GM21825 (cell line): ENCODE measurements at regions not wholly inside any gene's neighbourhood (a gene's known extent, or its start where the extent isn't known, plus 50 kb on each side); places are given as distances from the start of the nearest gene placed in this dataset.
"Not testable (repeated sequence)": the region's sequence is repeated elsewhere in the genome, so short reads cannot be mapped to it uniquely, and the experiment has no call there.

Experiments used
- ATAC-seq: cut with Tn5 transposase; IDR thresholded peaks from one replicate; pipeline ENCODE4 v1.9.1; 2021; ENCODE audit warnings: mild to moderate bottlenecking, moderate library complexity; ENCODE audit not compliant: unreplicated experiment

DNA sequence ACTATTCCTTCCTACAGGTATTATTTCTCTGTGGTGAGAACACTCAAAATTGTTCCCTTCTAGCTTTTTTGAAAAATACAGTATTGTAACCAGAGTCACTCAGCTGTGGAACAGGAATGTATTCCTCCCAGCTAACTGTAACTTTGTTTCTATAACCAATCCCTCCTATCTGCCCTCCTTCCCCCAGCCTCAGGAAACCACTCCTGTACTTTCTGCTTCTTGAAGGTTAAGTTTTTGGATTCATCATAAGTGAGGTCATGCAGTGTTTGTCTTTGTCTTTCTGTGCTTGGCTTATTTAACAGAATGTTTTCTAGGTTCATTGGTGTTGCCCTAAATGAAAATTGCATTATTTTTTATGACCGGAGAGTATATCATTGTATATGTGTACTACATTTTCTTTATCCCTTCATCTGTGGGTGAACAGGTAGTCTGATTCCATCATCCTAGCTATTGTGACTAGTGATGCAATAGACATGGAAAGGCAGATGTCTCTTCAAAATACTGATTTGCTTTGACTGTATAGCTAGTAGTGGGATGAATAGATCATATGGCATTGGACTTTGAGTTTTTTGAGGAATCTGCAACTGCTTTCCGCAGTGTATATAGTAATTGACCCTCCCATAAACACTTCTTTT lies 112.9 kb upstream of the GRK3 start:
- ATAC-seq, result no peak

DNA sequence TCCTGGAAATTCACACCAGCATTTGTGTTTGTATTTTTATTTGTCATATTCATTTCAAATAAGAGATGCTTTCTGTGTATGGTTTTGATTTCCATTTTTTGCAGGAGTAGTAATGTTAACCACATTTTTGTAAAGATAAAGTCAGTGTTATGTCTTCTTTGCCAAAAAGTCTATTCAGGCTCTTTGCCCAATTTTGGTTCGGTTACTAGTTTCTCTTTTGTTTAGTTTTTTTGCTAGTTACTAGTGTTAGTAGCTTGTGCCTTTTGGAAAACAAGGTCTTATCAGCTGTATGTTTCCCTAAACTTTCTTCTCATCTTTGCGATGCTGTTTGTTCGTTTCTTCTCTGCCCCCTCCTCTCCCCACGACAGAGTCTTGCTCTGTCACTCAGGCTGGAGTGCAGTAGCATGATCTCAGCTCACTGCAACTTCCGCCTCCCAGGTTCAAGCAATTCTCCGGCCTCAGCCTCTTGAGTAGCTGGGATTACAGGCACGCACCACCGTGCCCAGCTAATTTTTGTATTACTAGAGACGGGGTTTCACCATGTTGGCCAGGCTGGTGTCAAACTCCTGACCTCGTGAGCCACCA lies 112.3 kb upstream of the GRK3 start:
- ATAC-seq, result no peak

DNA sequence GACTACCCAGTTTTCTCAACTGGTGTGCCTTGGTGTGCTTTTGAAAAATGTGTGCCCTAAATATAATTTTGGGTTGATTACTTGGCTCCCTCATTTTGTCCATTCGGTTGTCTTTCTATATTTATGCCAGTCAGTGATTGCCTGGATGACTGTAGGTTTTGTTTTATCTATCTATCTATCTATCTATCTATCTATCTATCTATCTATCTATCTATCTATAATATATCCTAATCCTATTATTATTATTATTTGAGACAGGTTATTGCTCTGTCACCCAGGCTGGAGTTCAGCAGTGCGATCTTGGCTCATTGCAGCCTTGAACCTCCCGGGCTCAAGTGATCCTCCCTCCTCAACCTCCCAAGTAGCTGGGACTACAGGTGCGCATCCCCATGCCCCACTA lies 111.4 kb upstream of the GRK3 start:
- no peak for ATAC-seq

DNA sequence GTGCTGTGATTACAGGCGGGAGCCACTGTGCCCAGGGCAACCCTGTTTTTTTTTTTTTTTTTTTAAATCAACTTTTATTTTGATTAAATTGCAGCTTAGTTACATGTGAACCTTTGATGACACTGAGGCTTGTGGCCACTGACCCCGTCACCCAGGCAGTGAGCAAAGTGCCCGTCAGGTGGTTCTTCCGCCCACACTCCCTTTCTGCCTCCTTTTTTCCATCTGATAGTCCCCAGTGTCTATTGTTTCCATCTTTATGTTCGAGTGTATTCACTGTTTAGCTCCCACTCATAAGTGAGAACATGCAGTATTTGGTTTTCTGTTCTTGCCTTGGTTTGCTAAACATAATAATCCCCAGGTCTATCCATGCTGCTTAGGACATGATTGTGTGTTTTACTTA lies 110.9 kb upstream of the GRK3 start:
- no peak for ATAC-seq

DNA sequence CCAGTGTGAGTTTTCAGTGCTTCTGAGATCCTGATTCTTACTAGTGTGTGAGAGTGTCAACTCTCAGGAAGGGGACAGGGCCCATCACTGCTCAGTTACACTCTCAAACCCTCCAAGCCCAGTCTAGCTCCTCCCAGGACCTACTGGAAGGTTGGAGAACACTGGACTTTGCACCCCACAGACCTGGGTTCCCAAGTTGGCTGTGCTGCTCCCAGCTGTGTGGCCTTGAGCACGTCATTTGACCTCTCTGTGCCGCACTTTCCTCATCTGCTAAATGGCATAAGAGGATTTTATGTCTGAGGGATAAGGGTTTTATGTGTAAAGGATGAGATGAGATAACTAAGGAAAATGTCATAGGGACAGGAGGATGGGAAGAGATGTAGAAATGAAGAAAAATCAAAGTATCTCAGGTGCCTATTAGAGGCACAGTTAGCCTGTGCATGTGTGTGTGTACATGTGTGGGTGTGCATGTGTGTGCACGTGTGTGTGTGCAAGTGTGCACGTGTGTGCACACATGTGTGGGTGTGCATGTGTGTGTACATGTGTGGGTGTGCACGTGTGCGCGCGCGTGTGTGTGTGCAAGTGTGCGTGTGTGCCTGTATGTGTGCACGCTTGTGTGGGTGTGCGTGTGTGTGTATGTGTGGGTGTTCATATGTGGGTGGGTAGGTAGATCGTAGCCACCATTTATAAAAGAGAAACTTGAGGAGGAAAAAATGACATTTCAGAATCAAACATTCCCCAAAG lies 108.0 kb upstream of the GRK3 start:
- ATAC-seq, result not testable (repeated sequence)

DNA sequence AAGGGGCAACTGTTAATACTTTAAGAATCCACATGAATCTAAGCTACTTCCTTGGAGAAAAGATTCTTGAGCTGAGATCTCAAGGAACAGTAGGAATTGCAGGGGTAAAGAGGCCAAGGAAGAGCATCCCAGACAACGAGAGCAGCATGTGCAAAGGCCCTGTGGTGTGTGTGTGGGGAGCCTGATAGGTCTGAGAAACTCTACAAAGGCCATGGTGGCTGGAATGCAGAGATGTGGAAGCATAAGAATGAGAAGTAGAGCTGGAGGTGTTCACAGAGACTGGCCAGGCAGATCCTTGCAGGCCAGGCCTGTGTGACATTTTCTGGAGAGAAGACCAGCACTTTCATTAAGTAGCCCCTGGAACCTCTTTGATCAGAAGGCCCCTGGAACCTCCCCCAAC lies 105.8 kb upstream of the GRK3 start:
- ATAC-seq, result not testable (repeated sequence)

DNA sequence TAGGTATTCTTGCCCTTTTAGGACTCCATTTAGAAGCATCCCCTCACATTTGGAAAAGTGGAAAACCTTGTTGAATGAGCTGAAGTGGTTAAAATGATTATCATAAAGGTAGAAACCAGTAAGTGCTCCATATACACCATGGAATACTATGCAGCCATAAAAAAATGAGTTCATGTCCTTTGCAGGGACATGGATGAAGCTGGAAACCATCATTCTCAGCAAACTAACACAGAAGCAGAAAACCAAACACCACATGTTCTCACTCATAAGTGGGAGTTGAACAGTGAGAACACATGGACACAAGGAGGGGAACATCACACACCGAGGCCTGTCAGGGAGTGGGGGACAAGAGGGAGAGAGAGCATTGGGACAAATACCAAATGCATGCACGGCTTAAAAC lies 103.8 kb upstream of the GRK3 start:
- ATAC-seq, result not testable (repeated sequence)

DNA sequence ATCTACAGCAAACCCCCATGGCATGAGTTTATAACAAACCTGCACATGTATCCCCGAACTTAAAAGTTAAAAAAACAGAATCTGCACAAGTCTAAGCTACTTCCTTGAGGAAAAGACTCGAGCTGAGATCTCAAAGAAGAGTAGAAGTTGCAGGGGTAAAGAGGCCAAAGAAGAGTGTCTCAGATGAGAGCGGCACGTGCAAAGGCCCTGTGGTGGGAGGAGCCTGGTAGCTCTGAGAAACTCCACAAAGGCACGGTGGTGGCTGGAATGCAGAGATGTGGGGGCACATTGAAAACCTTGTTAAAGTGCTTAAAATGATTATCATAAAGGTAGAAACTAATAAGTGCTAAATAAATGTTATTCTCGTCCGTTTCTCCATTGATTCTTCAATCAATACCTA lies 103.2 kb upstream of the GRK3 start:
- ATAC-seq, result no peak

DNA sequence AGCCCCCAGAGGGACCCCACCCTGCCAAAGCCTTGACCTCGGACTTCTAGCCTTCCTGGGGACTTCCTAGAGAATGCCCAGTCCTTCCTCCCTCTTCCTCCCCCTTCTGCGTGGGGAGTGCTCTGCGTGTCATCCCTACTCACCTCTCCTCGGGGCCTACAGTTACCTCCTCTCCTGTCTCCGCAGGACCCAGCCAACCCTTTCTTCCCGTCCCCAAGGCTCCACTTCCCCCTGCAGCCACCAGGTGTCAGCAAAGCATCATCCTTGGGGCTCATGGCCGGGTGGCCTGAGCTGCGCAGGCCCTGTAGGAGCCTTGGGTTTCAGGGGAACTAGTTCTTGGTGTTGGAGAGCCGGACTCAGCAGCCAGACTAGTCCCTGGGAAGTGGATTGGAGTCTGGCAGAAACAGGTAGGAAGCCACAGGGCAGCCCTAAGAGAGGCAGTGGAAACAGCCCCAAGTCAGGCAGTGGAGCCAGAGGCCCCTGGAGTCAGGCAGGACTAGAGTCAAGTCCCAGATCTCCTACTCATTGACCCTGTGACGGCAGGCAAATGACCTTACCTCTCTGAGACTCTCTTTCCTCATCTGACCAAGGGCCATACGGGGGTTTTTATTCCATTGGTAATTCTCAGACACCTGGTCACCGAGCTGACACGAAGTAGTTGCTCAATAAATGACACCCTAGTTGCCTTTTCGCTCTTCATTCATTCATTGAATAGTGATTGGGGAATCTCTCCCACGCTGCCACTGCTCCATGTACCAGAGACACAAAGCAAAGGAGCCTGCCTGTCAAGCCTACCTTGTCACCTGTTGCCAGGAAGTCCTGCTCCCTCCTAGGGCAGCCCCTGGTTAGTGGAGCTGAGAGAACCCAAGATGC lies 101.8 kb upstream of the GRK3 start:
- ATAC-seq, result peak; percentile 66

DNA sequence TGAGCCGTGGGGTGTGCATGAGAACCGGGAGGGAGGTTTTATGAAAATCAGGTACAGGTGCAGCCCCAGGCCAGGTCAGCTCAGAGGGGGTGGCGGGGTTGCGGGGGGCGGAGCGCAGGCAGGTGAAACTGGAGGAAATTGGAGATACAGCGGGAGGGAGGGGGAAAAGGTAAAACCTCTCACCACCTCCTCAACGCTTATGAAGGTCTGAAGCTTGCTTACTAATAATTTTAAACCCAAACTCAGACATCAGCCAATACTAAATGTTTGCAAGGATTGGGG lies 101.2 kb upstream of the GRK3 start:
- ATAC-seq, result not testable (repeated sequence)

DNA sequence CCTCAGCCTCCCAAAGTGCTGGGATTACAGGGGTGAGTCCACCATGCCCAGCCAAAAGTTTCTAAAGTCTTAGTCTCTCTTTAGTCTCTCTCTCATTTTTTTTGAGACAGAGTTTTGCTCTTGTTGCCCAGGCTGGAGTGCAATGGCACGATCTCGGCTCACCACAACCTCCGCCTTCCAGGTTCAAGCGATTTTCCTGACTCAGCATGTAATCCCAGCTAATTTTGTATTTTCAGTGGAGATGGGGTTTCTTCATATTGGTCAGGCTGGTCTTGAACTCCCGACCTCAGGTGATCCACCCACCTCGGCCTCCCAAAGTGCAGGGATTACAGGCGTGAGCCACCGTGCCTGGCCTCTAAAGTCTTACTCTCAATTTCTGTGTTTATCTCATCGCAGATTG lies 100.1 kb upstream of the GRK3 start:
- ATAC-seq, result not testable (repeated sequence)

DNA sequence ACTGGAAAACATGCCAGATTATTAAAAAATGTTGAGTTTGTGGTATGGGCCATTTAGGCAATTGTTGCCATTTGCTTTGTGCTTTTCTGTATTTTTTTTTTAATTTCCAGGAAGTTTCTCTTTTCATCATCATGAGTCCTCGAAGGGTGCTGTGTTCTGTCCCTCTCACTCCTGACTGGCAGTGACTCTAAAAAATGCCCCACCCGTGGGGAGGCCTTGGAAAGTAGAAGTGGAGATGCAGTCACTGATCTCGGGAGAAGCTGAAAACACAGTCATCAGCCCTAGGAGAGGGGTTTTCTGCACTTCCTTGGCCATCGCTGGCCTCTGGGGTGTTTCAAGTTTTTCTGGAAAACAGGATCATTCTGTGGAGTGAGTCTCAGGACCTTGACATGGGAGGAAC lies 98.5 kb upstream of the GRK3 start:
- ATAC-seq, result no peak

DNA sequence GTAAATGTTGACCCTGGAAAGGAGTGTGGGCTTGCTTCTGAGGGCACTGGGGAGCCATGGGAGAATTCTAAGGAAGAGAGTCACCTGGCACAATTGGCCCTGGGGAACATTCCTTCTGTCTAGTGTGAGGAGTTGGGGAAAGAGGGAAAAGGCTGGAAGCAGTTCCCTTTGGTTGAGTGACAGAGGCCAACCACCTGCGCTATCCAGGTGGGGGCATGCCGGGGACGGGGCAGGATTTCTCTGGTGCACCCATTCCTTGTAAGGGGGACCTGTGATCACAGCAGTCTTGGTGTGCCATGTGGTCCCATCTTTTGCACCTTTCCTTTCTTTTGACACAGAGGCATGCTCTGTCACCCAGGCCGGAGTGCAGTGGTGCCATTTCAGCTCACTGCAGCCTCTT lies 92.1 kb upstream of the GRK3 start:
- ATAC-seq, result no peak

DNA sequence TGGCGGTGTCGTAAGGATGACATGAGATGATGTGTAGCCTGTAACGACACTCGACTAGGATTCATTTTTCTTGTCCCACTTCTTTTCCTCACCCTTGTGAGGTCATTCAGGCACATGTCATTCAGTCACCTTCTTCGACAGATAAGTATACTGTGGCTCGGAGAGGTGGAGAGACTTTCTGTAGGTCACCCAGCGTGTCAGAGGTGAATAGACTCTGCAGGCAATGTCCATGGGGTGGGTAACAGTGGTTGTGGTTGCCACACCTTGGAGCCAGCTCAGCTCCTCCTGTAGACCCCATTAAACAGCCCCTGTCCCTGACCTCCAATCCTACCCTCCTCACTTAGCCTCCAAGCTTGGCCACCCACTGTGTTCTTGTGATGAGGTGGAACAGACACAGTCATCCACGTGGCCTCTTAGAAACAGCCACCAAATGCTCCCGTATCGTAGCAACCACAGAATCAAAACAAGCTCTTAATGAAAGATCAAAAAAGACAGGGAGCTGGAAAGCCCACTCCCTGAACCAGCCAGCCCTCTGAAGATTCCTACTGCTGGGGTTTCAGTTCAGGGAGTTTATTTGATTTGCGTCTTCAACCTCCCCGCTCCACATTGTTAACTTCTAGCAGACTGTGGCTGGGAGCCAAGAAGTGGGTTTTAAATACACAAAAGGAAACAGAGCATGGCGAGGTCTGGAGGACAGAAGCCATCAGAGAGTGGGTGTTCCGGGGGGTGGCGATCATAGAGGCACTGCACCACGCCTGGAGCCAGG lies 89.0 kb upstream of the GRK3 start:
- no peak for ATAC-seq

DNA sequence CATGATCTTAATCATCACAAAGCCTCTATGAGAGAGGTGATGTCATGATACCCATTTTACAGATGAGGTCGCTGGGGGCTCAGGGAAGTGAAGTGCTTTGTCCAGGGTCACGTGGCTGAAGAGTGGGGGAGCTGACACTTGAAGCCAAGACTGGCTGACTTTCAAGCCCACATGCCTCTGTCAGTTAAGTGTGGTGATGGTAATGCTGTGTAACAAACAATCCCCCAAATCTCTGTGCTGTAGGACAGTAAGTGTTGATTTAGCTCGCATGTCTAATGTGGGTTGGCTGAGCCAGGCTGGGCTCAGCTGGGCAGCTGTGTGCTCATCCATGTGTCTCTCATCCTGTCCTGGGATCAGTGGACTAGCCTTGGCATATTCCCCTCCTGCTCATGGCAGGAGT lies 87.1 kb upstream of the GRK3 start:
- no peak for ATAC-seq

DNA sequence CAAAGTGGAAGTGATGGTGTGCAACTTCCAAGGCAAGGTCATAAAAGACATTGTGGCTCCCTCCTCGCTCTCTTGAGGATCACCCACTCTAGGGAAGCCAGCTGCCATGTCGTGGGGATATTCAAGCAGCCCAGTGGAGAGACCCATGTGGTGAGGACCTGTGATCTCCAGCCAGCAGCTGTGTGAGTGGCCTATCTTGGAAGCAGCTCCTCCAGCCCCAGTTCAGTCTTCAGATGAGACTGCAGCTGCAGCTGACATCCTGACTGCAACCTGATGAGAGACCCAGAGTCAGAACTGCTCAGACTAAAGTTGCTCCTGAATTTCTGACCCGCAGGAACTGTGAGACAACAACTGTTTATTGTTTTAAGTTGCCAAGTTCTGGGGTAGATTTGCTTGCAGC lies 86.4 kb upstream of the GRK3 start:
- no peak for ATAC-seq

DNA sequence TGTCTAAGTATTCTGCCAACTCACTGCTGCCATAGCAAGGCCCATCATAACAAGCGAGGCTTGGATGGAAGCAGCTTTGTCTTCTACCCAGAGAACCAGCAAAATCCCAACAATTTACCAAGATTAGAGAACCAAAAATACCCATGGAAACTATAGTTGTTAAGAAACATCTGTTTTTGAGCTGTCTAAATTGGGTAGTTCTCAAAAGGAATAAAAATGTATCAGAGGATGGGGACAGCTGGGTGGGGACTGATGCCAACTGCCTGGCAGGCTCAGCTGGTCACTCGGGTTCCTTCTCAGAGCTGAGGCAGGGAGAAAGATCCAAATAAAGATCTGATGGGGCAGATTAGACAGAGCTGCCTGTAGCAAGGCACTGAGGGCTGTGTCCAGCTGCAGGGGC lies 85.9 kb upstream of the GRK3 start:
- no peak for ATAC-seq

DNA sequence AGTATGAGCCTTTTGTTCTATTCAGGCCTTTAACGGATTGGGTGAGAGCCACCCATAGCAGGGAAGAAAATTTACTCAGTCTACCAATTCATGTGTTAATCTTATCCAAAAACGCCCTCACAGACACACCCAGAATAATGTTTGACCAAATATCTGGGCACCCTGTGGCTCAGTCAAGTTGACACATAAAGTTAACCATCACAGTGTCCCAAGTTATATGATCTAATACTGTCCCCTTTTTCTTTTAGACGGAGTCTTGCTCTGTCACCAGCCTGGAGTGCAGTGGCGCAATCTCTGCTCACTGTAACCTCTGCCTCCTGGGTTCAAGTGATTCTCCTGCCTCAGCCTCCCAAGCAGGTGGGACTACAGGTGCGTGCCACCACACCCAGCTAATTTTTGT lies 83.6 kb upstream of the GRK3 start:
- not testable (repeated sequence) for ATAC-seq

DNA sequence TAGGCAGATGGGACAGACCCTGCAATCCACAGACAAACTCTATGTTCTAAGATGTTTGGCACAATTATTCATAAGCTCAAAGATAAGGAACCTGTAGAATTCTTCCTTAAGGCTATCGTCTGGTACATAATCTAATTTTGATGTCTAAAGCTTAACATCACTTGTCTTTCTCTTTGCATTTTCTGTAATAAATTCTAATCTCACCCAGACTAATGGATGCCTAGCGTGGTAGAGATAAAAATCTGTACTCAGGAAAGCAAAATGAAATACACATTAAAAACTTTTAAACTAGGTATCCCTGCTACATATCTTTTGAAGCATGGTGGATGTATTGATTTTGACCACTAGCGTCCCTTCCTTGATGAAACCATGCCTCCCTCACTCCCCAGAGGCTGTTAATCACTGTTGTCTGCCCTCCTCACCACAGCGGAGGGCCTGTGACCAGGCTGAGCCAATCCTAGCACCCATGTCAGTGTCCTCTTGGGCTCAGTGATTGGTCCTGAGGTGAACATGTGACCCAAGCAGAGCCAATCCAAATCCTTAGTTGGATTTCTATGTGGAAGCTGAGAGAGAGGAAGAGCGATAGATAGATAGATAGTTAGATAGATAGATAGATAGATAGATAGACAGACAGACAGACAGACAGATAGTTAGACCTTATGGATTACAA lies 82.2 kb upstream of the GRK3 start:
- ATAC-seq, result no peak

DNA sequence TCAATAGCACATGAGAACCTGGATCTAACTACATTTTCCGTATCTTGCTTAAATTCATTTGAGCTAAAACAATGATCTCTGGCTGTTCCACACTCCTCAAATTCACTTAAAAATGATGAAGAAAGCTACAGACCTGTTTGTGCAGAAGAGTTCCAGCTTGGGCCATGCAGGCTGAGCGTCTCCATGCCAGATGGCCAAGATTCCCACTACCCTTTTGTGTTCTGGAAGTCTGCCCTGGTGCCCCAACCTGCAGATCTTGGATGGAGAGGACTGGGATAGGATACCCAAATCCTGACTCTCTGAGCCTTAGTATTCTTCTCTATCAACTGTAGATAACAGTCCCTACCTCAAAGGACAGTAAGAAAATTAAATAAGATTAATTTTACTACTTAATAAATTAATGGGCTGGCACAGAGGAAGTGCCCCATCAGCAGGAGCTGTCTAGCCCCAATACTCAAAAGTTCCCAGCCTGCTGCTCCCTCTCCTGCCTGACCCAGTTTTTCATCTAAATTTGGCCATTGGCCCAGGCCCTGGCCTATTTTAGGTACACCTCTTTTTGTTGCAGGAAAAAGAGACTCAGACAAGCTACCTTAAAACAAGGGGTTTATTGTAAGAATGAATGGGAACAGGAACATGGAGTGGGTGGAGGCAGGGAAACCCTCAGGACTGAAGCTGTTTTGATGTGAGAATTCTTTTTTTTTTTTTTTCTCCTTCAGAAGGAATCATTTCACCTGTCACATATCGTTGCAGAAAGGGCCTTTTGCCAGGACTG lies 81.4 kb upstream of the GRK3 start:
- ATAC-seq, result no peak
